ENCODE measurements at regions not wholly inside any gene's neighbourhood (a gene's known extent, or its start where the extent isn't known, plus 50 kb on each side); places are given as distances from the start of the nearest gene placed in this dataset.
"Not testable (repeated sequence)": the region's sequence is repeated elsewhere in the genome, so short reads cannot be mapped to it uniquely, and the experiment has no call there.

- DNase-seq, result no peak
These were observed 128.5 kb upstream of the RBMS3 start for GRCh38 chr3:29152379-29152778.

GRCh38 chr3:29153811-29154210, 127.1 kb upstream of the RBMS3 start:
- no peak for DNase-seq

GRCh38 chr3:29156086-29156715, 124.7 kb upstream of the RBMS3 start:
- peak; percentile 19 to 73 for DNase-seq

GRCh38 chr3:29164825-29165224, 116.0 kb upstream of the RBMS3 start:
- no peak for DNase-seq

GRCh38 chr3:29167180-29167579, 113.7 kb upstream of the RBMS3 start:
- no peak for DNase-seq

GRCh38 chr3:29168081-29168480, 112.8 kb upstream of the RBMS3 start:
- DNase-seq, result no peak

GRCh38 chr3:29168696-29169095, 112.2 kb upstream of the RBMS3 start:
- no peak for DNase-seq

GRCh38 chr3:29169451-29169850, 111.4 kb upstream of the RBMS3 start:
- no peak for DNase-seq

- no peak for DNase-seq
These were observed 109.6 kb upstream of the RBMS3 start for GRCh38 chr3:29171043-29171990.

GRCh38 chr3:29176501-29176900, 104.4 kb upstream of the RBMS3 start:
- peak; percentile 3 to 32 for DNase-seq

- DNase-seq, result no peak
These were observed 101.8 kb upstream of the RBMS3 start for GRCh38 chr3:29178809-29179793.

GRCh38 chr3:29181149-29181780, 99.6 kb upstream of the RBMS3 start:
- DNase-seq, result no peak

GRCh38 chr3:29181872-29182271, 99.0 kb upstream of the RBMS3 start:
- DNase-seq, result no peak

- DNase-seq, result not testable (repeated sequence)
These were observed 98.0 kb upstream of the RBMS3 start for GRCh38 chr3:29182828-29183227.

GRCh38 chr3:29183346-29184087, 97.4 kb upstream of the RBMS3 start:
- DNase-seq, result no peak

GRCh38 chr3:29185706-29186105, 95.2 kb upstream of the RBMS3 start:
- DNase-seq, result no peak

- no peak for DNase-seq
These were observed 94.7 kb upstream of the RBMS3 start for GRCh38 chr3:29186131-29186599.

GRCh38 chr3:29186982-29187725, 93.7 kb upstream of the RBMS3 start:
- no peak for DNase-seq

- DNase-seq, result no peak
These were observed 91.5 kb upstream of the RBMS3 start for GRCh38 chr3:29189328-29189727.

GRCh38 chr3:29194139-29194538, 86.7 kb upstream of the RBMS3 start:
- DNase-seq, result no peak

GRCh38 chr3:29195056-29195455, 85.8 kb upstream of the RBMS3 start:
- no peak for DNase-seq
